OCI-LY3 (cell line): ENCODE measurements at regions not wholly inside any gene's neighbourhood (a gene's known extent, or its start where the extent isn't known, plus 50 kb on each side); places are given as distances from the start of the nearest gene placed in this dataset.
A peak's percentile ranks its signal among the peaks of the same experiment; 100 is the strongest.

ENCODE experiments used
- H2AFZ ChIP-seq: fragments of 200-600, 300-600 bp; shearing (Covaris generic); 2 replicates; pipeline ENCODE4 v1.6.0; 2014; ENCODE audit warnings: antibody characterized with exemption, low read depth, low read length
- H3K27ac ChIP-seq: fragments of 200-600, 300-600 bp; sonication (generic); 2 replicates; pipeline ENCODE4 v1.5.1; 2014; ENCODE audit warnings: mild to moderate bottlenecking, low read length, moderate library complexity, mixed read lengths
- H3K27me3 ChIP-seq: fragments of 200-600, 300-600 bp; sonication (generic); 2 replicates; pipeline ENCODE4 v1.6.1; 2014; ENCODE audit warnings: low read depth, low read length, mixed read lengths
- H3K36me3 ChIP-seq: fragments of 200-600, 300-600 bp; sonication (generic); replicated peaks from 2 replicates; pipeline ENCODE3; 2014; ENCODE audit warnings: low read depth, low read length, mixed read lengths
- H3K4me1 ChIP-seq: fragments of 300-600, 200-600 bp; sonication (generic); 2 replicates; pipeline ENCODE4 v1.6.1; 2014; ENCODE audit warnings: low read length, mixed read lengths
- H3K4me2 ChIP-seq: fragments of 200-600, 300-600 bp; sonication (generic); 2 replicates; pipeline ENCODE4 v1.6.1; 2014; ENCODE audit warnings: low read length, mixed read lengths
- H3K4me3 ChIP-seq: fragments of 300-600, 200-600 bp; sonication (generic); 2 replicates; pipeline ENCODE4 v1.5.1; 2014; ENCODE audit warnings: antibody characterized with exemption, mild to moderate bottlenecking, low read length, moderate library complexity
- H3K79me2 ChIP-seq: fragments of 300-600, 200-600 bp; shearing (Covaris generic); 2 replicates; pipeline ENCODE4 v1.6.1; 2014; ENCODE audit warnings: mild to moderate bottlenecking, low read length, mixed read lengths
- H3K9ac ChIP-seq: fragments of 300-600, 200-600 bp; shearing (Covaris generic); 2 replicates; pipeline ENCODE4 v1.6.0; 2014; ENCODE audit warnings: mild to moderate bottlenecking, low read length, moderate library complexity
- H3K9me3 ChIP-seq: fragments of 200-600, 300-600 bp; shearing (Covaris generic); 2 replicates; pipeline ENCODE4 v1.6.1; 2014; ENCODE audit warnings: low read length, mixed read lengths; ENCODE audit not compliant: insufficient read depth
- H4K20me1 ChIP-seq: fragments of 200-600, 300-600 bp; sonication (generic); 2 replicates; pipeline ENCODE4 v1.6.1; 2016; ENCODE audit warnings: low read length, mixed read lengths; ENCODE audit not compliant: insufficient read depth
- EZH2phosphoT487 ChIP-seq: fragments of 200-600 bp; shearing (Covaris generic); IDR thresholded peaks from 2 replicates; pipeline ENCODE4 v1.6.1; 2018; ENCODE audit warnings: antibody characterized with exemption, mixed run types, low read depth
- TF ChIP-seq, protein P1 (sequence below): fragments of 200-600, 300-600 bp; sonication (generic); IDR thresholded peaks from 2 replicates; pipeline ENCODE4 v1.5.1; 2014; ENCODE audit warnings: antibody characterized with exemption, low read length, low read depth

DNA sequence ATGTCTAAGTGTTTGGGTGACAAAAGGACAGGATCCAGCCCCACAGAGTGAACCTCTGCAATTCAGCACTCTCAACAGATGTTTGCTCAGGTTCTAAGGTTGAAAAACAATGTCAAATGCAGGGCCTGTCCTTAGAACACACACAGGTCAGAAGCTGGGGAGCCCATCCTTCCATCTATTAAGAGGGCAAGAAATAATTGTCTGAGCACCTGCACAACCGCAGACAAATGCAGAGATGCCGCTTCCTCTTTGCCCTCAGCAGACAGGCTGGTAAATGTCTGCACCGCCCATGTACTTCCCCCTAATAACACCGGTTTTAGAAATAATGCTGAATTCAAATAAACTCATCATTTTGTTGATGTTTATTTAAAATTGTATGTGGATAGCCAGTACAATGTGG is 414.5 kb upstream of the ADAMTS16 start:
- Histone ChIP-seq H4K20me1 (no peaks in the 10 kb centered on the region), H3K4me2 (peak overlapping the region; percentile 56), H3K4me1 (peaks cover 19% of the 10 kb centered on the region), H3K27ac (peak overlapping the region; percentile 52), H3K79me2 (no peaks in the 10 kb centered on the region), H3K27me3 (no peaks in the 10 kb centered on the region), H3K4me3 (no peak overlapping the region), H3K9me3 (no peaks in the 10 kb centered on the region), H3K36me3 (no peaks in the 10 kb centered on the region), H3K9ac (no peak overlapping the region), H2AFZ (no peak overlapping the region; the same call in 1 of the 2 replicates)
- TF ChIP-seq EZH2phosphoT487: no peak
- TF ChIP-seq, protein P1, sequence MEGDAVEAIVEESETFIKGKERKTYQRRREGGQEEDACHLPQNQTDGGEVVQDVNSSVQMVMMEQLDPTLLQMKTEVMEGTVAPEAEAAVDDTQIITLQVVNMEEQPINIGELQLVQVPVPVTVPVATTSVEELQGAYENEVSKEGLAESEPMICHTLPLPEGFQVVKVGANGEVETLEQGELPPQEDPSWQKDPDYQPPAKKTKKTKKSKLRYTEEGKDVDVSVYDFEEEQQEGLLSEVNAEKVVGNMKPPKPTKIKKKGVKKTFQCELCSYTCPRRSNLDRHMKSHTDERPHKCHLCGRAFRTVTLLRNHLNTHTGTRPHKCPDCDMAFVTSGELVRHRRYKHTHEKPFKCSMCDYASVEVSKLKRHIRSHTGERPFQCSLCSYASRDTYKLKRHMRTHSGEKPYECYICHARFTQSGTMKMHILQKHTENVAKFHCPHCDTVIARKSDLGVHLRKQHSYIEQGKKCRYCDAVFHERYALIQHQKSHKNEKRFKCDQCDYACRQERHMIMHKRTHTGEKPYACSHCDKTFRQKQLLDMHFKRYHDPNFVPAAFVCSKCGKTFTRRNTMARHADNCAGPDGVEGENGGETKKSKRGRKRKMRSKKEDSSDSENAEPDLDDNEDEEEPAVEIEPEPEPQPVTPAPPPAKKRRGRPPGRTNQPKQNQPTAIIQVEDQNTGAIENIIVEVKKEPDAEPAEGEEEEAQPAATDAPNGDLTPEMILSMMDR: no peak

DNA sequence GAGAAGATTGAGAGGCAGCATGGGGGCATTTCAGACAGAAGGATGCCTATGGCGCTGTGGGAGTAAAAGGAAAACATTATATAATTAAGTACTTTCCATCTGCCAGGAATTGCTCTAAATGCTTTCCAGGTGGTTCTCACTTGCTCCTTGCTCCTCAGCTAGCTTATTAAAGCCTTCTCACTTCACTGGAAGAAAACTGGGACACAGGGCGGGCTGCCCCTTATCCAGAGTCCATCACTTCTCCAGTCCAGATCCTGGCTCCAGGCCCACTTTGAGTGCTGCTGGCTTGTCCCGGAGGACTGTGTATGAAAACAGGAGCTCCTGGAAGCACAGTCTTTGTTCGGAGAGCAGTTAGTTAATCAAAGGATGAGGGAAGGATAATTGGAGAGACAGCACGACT is 409.9 kb upstream of the ADAMTS16 start:
- no peak overlapping the region for H3K27ac ChIP-seq
- H3K36me3 ChIP-seq: no peaks in the 10 kb centered on the region
- H3K27me3 ChIP-seq: no peaks in the 10 kb centered on the region
- TF ChIP-seq, protein P1: no peak
- TF ChIP-seq EZH2phosphoT487: no peak
- H3K9ac ChIP-seq: no peak overlapping the region
- peaks cover 14% of the 10 kb centered on the region for H3K4me1 ChIP-seq
- H3K9me3 ChIP-seq: no peaks in the 10 kb centered on the region
- no peaks in the 10 kb centered on the region for H4K20me1 ChIP-seq
- no peak overlapping the region for H2AFZ ChIP-seq
- no peaks in the 10 kb centered on the region for H3K79me2 ChIP-seq
- H3K4me2 ChIP-seq: no peak overlapping the region
- H3K4me3 ChIP-seq: no peak overlapping the region

DNA sequence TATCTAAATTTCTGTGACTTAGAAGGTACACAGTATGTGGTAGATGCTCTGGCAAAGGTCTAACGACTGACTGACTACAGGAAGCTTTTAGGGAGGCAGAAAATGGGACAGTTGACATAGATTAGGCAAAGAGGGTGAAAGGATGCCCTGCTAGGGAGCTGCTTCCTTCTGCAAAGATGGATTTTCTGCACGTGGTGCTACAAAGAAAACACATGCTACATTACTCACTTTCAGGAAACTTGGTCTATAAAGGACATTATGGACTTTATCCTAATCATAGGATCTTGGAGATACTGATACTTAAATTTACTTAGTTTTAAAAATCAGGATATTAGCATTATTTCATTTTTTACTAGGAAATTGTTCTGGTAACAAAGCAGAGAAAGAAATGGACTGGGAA is 405.8 kb upstream of the ADAMTS16 start:
- Histone ChIP-seq H3K27me3 (no peaks in the 10 kb centered on the region), H3K9ac (no peak overlapping the region), H3K4me3 (no peak overlapping the region), H3K9me3 (no peaks in the 10 kb centered on the region), H3K27ac (no peak overlapping the region), H3K4me1 (peaks cover 5% of the 10 kb centered on the region; the same call in 1 of the 2 replicates), H3K79me2 (no peaks in the 10 kb centered on the region), H4K20me1 (no peaks in the 10 kb centered on the region), H2AFZ (no peak overlapping the region), H3K4me2 (no peak overlapping the region), H3K36me3 (no peaks in the 10 kb centered on the region)
- TF ChIP-seq EZH2phosphoT487: no peak
- TF ChIP-seq, protein P1: no peak

DNA sequence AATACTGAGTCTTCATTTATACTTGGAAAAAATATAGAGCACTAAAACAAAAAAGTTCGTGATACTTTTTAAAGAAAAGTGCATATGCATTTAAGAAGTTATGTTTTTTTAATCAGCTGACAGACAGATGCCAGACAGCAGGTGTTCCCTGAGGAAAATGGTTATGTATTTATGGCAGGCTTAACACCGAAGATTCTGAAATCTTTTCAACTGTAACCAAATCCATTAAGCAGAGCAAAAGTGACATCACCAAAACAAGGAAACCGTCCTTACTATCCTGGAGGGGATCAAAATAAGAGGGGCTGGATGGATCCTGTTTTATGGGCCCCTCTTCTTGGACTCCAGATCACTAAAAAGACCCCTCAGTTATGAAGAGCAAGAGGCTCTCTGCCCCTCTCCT is 404.9 kb upstream of the ADAMTS16 start:
- H4K20me1 ChIP-seq: no peaks in the 10 kb centered on the region
- H3K27ac ChIP-seq: no peak overlapping the region
- H3K36me3 ChIP-seq: no peaks in the 10 kb centered on the region
- H3K27me3 ChIP-seq: no peaks in the 10 kb centered on the region
- no peak overlapping the region for H3K9ac ChIP-seq
- no peaks in the 10 kb centered on the region for H3K9me3 ChIP-seq
- H2AFZ ChIP-seq: no peak overlapping the region
- TF ChIP-seq EZH2phosphoT487: no peak
- TF ChIP-seq, protein P1: no peak
- no peak overlapping the region for H3K4me2 ChIP-seq
- peaks cover 5% of the 10 kb centered on the region; the same call in 1 of the 2 replicates for H3K4me1 ChIP-seq
- H3K4me3 ChIP-seq: no peak overlapping the region
- no peaks in the 10 kb centered on the region for H3K79me2 ChIP-seq
